ENCODE measurements at regions not wholly inside any gene's neighbourhood (a gene's known extent, or its start where the extent isn't known, plus 50 kb on each side); places are given as distances from the start of the nearest gene placed in this dataset.
"Not testable (repeated sequence)": the region's sequence is repeated elsewhere in the genome, so short reads cannot be mapped to it uniquely, and the experiment has no call there.

DNA sequence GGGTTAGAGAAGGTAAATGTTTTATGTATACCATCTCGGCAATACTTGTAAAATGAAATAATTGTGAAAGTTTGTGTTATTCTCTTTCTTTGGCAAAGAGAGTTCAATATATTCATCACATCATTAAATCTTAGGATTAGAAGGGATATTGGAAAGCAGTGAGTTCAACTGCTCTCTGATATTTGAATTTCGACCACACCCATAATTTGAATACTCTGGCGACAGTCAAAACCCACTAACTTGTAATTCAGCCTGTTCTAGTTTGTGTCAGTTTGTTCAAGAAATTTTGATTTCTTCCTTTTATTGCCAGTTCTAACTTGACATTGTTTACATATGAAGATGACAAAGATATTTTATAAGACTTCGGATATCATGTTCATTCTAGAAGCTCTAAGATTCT is 1380.5 kb upstream of the CDH8 start:
- no peak for TF ChIP-seq CTCF (IDR thresholded peaks at IDR 0.05; ENCODE audit: unreplicated experiment in 3 of 3)

DNA sequence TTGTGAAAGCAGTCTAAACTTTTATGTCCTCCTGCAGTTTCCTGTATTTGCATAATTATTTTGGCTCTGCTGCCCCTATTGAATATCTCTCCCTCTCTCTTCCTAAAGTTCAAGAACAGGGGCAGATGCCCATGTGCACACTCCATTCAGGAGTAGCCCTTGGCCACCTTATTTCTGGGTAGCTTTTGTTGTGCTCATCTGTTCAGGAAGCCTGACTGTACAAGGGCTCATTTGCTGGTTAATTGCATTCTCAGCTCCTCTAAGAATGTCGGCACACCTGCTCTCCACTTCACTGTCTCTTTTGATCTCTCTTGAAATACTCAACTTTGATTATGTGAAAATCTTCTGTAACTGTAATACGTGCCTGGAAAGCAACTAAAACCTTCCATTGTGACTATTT is 1378.8 kb upstream of the CDH8 start:
- no peaks in the 10 kb centered on the region for H3K36me3 Mint-ChIP-seq (ENCODE audit: low read depth)
- H3K4me1 Mint-ChIP-seq, result peaks cover 5% of the 10 kb centered on the region
- no peaks in the 10 kb centered on the region for H3K27me3 Mint-ChIP-seq (ENCODE audit: low read depth)
- H3K27ac Mint-ChIP-seq, result no peak overlapping the region
- H3K4me3 Mint-ChIP-seq, result no peak overlapping the region
- H3K9me3 Mint-ChIP-seq, result no peaks in the 10 kb centered on the region
- no peak for TF ChIP-seq CTCF (IDR thresholded peaks at IDR 0.05; ENCODE audit: unreplicated experiment in 3 of 3)

More for the DNA sequence above, 1380.5 kb upstream of the CDH8 start:
- Mint-ChIP-seq H3K36me3 (ENCODE audit: low read depth) (no peaks in the 10 kb centered on the region), H3K27ac (no peak overlapping the region), H3K27me3 (ENCODE audit: low read depth) (no peaks in the 10 kb centered on the region), H3K4me1 (peaks cover 5% of the 10 kb centered on the region), H3K9me3 (no peaks in the 10 kb centered on the region), H3K4me3 (no peak overlapping the region)

- no peak for TF ChIP-seq CTCF (IDR thresholded peaks at IDR 0.05; ENCODE audit: unreplicated experiment in 3 of 3)
- peaks cover 5% of the 10 kb centered on the region for H3K4me1 Mint-ChIP-seq
- H3K9me3 Mint-ChIP-seq, result peaks cover 3% of the 10 kb centered on the region
- H3K36me3 Mint-ChIP-seq (ENCODE audit: low read depth), result no peaks in the 10 kb centered on the region
- no peak overlapping the region for H3K27ac Mint-ChIP-seq
- no peaks in the 10 kb centered on the region for H3K27me3 Mint-ChIP-seq (ENCODE audit: low read depth)
- no peak overlapping the region for H3K4me3 Mint-ChIP-seq
Observed at GRCh38 chr16:63410594-63410993, 1374.4 kb upstream of the CDH8 start.

- TF ChIP-seq CTCF (IDR thresholded peaks at IDR 0.05; ENCODE audit: unreplicated experiment in 3 of 3), result no peak
- no peaks in the 10 kb centered on the region for H3K36me3 Mint-ChIP-seq (ENCODE audit: low read depth)
- no peaks in the 10 kb centered on the region for H3K27me3 Mint-ChIP-seq (ENCODE audit: low read depth)
- H3K4me3 Mint-ChIP-seq, result no peak overlapping the region
- no peak overlapping the region for H3K27ac Mint-ChIP-seq
- H3K4me1 Mint-ChIP-seq, result no peaks in the 10 kb centered on the region
- peaks cover 3% of the 10 kb centered on the region for H3K9me3 Mint-ChIP-seq
Observed at GRCh38 chr16:63403792-63404191, 1367.6 kb upstream of the CDH8 start.

- H3K36me3 Mint-ChIP-seq (ENCODE audit: low read depth); H3K27me3 Mint-ChIP-seq (ENCODE audit: low read depth); H3K4me1 Mint-ChIP-seq; H3K27ac Mint-ChIP-seq; H3K9me3 Mint-ChIP-seq; H3K4me3 Mint-ChIP-seq: not testable (repeated sequence)
Observed at GRCh38 chr16:63388277-63388676, 1352.0 kb upstream of the CDH8 start.

DNA sequence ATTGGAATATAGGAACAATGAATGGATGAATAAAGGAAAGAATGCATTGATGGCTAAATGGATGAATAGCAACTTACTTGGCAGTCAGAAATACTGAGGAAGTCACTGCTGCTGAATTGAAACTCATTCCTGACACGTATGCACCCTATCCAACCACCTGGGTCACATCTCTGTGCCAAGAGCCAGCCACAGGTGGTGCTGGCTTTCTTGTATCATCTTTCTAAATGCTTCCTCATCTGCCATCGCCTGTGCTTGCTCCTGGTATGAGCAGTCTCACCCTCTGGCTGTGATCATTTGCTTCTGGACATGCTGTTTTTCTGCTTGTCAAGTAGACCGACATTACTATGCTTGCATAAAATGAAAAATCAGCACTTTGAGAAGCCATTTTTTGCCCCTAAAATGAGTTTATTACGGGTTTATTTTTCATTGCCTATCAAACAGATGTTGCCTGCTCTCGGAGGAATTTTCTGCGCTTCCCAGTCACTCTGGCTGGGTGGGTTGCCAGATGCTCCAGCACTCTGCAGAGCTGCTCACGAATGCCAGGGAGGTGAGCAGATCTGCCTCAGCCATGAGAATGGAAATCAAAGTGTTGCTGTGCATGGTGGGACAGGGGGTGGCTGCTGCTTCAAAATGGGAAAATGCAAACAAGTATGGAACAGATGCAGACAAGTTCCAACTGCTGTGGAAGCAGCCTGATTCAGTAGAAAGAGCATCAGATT is 1349.6 kb upstream of the CDH8 start:
- Mint-ChIP-seq H3K4me3 (no peak overlapping the region), H3K4me1 (no peaks in the 10 kb centered on the region), H3K27me3 (ENCODE audit: low read depth) (no peaks in the 10 kb centered on the region), H3K9me3 (no peaks in the 10 kb centered on the region), H3K36me3 (ENCODE audit: low read depth) (no peaks in the 10 kb centered on the region), H3K27ac (no peak overlapping the region)
- TF ChIP-seq CTCF (IDR thresholded peaks at IDR 0.05; ENCODE audit: unreplicated experiment in 3 of 3), result no peak

Measured in nephron (organoid).